Progenitor cell of endocrine pancreas (in vitro differentiated cells): ENCODE measurements at regions not wholly inside any gene's neighbourhood (a gene's known extent, or its start where the extent isn't known, plus 50 kb on each side); places are given as distances from the start of the nearest gene placed in this dataset.
A peak's percentile ranks its signal among the peaks of the same experiment; 100 is the strongest.

ENCODE experiments used
- DNase-seq: peaks from one replicate; pipeline ENCODE4 v3.0.0; 2021; ENCODE audit warnings: low spot score; ENCODE audit not compliant: unreplicated experiment
- H3K27ac Mint-ChIP-seq: 2 replicates; pipeline ENCODE4 v1.8.0; 2021; ENCODE audit warnings: mild to moderate bottlenecking, moderate library complexity, mixed read lengths
- H3K27me3 Mint-ChIP-seq: 2 replicates; pipeline ENCODE4 v1.8.0; 2021; ENCODE audit warnings: mixed read lengths
- H3K36me3 Mint-ChIP-seq: 2 replicates; pipeline ENCODE4 v1.8.0; 2022; ENCODE audit warnings: mixed read lengths; ENCODE audit not compliant: insufficient read depth
- H3K4me1 Mint-ChIP-seq: 2 replicates; pipeline ENCODE4 v1.8.0; 2021; ENCODE audit warnings: low read depth, mixed read lengths
- H3K4me3 Mint-ChIP-seq: 2 replicates; pipeline ENCODE4 v1.8.0; 2021; ENCODE audit warnings: low read depth, mild to moderate bottlenecking, moderate library complexity, mixed read lengths
- H3K9me3 Mint-ChIP-seq: 2 replicates; pipeline ENCODE4 v1.8.0; 2021; ENCODE audit warnings: low read depth, mixed read lengths
- CTCF ChIP-seq: fragments of 200-600 bp; sonication (generic); IDR thresholded peaks from one replicate; pipeline ENCODE4 v1.5.0; 2021; ENCODE audit warnings: antibody characterized with exemption, mild to moderate bottlenecking; ENCODE audit not compliant: unreplicated experiment

- Mint-ChIP-seq H3K27ac (peak overlapping the region; percentile 43), H3K27me3 (peaks cover 5% of the 10 kb centered on the region), H3K4me3 (peak overlapping the region; percentile 5), H3K4me1 (peaks cover 11% of the 10 kb centered on the region), H3K9me3 (no peaks in the 10 kb centered on the region), H3K36me3 (no peaks in the 10 kb centered on the region)
- TF ChIP-seq CTCF: peak; percentile 11
- DNase-seq: no peak
These were observed 166.1 kb upstream of the TCERG1L start for GRCh38 chr10:131477457-131478121.

GRCh38 chr10:131478377-131478989 lies 167.0 kb upstream of the TCERG1L start:
- no peaks in the 10 kb centered on the region for H3K36me3 Mint-ChIP-seq
- H3K4me3 Mint-ChIP-seq: no peak overlapping the region
- peaks cover 7% of the 10 kb centered on the region for H3K9me3 Mint-ChIP-seq
- no peak for DNase-seq
- peaks cover 5% of the 10 kb centered on the region for H3K27me3 Mint-ChIP-seq
- no peak for TF ChIP-seq CTCF
- no peak overlapping the region for H3K27ac Mint-ChIP-seq
- peaks cover 11% of the 10 kb centered on the region for H3K4me1 Mint-ChIP-seq

- H3K36me3 Mint-ChIP-seq: no peaks in the 10 kb centered on the region
- no peak overlapping the region for H3K27ac Mint-ChIP-seq
- H3K9me3 Mint-ChIP-seq: peaks cover 13% of the 10 kb centered on the region
- no peak overlapping the region for H3K4me3 Mint-ChIP-seq
- H3K27me3 Mint-ChIP-seq: peaks cover 5% of the 10 kb centered on the region
- H3K4me1 Mint-ChIP-seq: peaks cover 11% of the 10 kb centered on the region
- DNase-seq: no peak
- no peak for TF ChIP-seq CTCF
These were observed 168.5 kb upstream of the TCERG1L start for GRCh38 chr10:131480066-131480465.

- Mint-ChIP-seq H3K27me3 (peaks cover 5% of the 10 kb centered on the region), H3K36me3 (no peaks in the 10 kb centered on the region), H3K4me1 (peaks cover 11% of the 10 kb centered on the region), H3K27ac (peak overlapping the region; percentile 26), H3K9me3 (peaks cover 13% of the 10 kb centered on the region), H3K4me3 (no peak overlapping the region)
- no peak for DNase-seq
- TF ChIP-seq CTCF: no peak
These were observed 169.3 kb upstream of the TCERG1L start for GRCh38 chr10:131480861-131481260.

- Mint-ChIP-seq H3K27ac (no peak overlapping the region), H3K27me3 (peaks cover 5% of the 10 kb centered on the region), H3K36me3 (no peaks in the 10 kb centered on the region), H3K4me3 (no peak overlapping the region), H3K9me3 (peaks cover 22% of the 10 kb centered on the region), H3K4me1 (no peaks in the 10 kb centered on the region)
- DNase-seq: no peak
- no peak for TF ChIP-seq CTCF
These were observed 174.2 kb upstream of the TCERG1L start for GRCh38 chr10:131485732-131486131.
